Activated CD4-positive, CD25-positive, alpha-beta regulatory T cell treated with anti-CD3 and anti-CD28 coated beads, Interleukin-2, amount 50 U/mL, for 24 hours (primary cell): ENCODE measurements at regions not wholly inside any gene's neighbourhood (a gene's known extent, or its start where the extent isn't known, plus 50 kb on each side); places are given as distances from the start of the nearest gene placed in this dataset.

Experiments
- ATAC-seq, 2 donors: fragments of 150-1000 bp; cut with Tn5 transposase; one replicate each; pipeline ENCODE4 v1.10.0; 2021; ENCODE audit warnings: mild to moderate bottlenecking in 1 of 2, moderate library complexity in 1 of 2

GRCh38 chr10:104576611-104577010 lies 64.5 kb upstream of the SORCS3 start:
- no peak for ATAC-seq

- ATAC-seq, result no peak
These were observed 63.9 kb upstream of the SORCS3 start for GRCh38 chr10:104577163-104577562.

- ATAC-seq, result no peak
These were observed 63.1 kb upstream of the SORCS3 start for GRCh38 chr10:104577861-104578521.

GRCh38 chr10:104578671-104579070 lies 62.4 kb upstream of the SORCS3 start:
- ATAC-seq, result no peak

- no peak for ATAC-seq
These were observed 62.0 kb upstream of the SORCS3 start for GRCh38 chr10:104579136-104579535.

- no peak for ATAC-seq
These were observed 60.8 kb upstream of the SORCS3 start for GRCh38 chr10:104580321-104580720.

- ATAC-seq, result peak; percentile 49 to 59
These were observed 60.1 kb upstream of the SORCS3 start for GRCh38 chr10:104580774-104581675.

GRCh38 chr10:104581884-104582601 lies 59.0 kb upstream of the SORCS3 start:
- ATAC-seq, result no peak

GRCh38 chr10:104582602-104582951 lies 58.5 kb upstream of the SORCS3 start:
- peak in 1 of 2 donors; percentile 37 for ATAC-seq

GRCh38 chr10:104582966-104583365 lies 58.1 kb upstream of the SORCS3 start:
- no peak for ATAC-seq

GRCh38 chr10:104584541-104584940 lies 56.5 kb upstream of the SORCS3 start:
- ATAC-seq, result no peak

GRCh38 chr10:104587751-104588150 lies 53.3 kb upstream of the SORCS3 start:
- ATAC-seq, result no peak

GRCh38 chr10:104589431-104589830 lies 51.7 kb upstream of the SORCS3 start:
- no peak for ATAC-seq

GRCh38 chr10:104589871-104590270 lies 51.2 kb upstream of the SORCS3 start:
- ATAC-seq, result no peak
